Gastrocnemius medialis (tissue), 4 donors: ENCODE measurements at regions not wholly inside any gene's neighbourhood (a gene's known extent, or its start where the extent isn't known, plus 50 kb on each side); places are given as distances from the start of the nearest gene placed in this dataset.

Experiments
- CTCF ChIP-seq, 5 experiments: fragments of 450-650 bp in 3 of 5; fragments of 200-600 bp in 2 of 5; sonication (generic) in 2 of 5; IDR thresholded peaks in 4 of 5; conservative IDR thresholded peaks in 1 of 5; 1 replicate in 4 of 5; 2 replicates in 1 of 5; pipeline ENCODE4 v1.5.1; 2016 to 2019; ENCODE audit warnings: antibody characterized with exemption in 5 of 5, mild to moderate bottlenecking in 3 of 5, moderate library complexity in 3 of 5
- POLR2A ChIP-seq, 2 donors: fragments of 450-650 bp; IDR thresholded peaks; one replicate each; pipeline ENCODE4 v1.6.1; 2017; ENCODE audit warnings: antibody characterized with exemption in 2 of 2, mild to moderate bottlenecking in 2 of 2, moderate library complexity in 2 of 2

- no peak for TF ChIP-seq CTCF (IDR thresholded peaks at IDR 0.05 in 4 of 5, conservative IDR thresholded peaks at IDR 0.05 in 1 of 5)
- no peak for TF ChIP-seq POLR2A (IDR thresholded peaks at IDR 0.05)
Observed at GRCh38 chr1:177451191-177451590, 280.4 kb downstream of the BRINP2 start.
